ENCODE measurements at regions not wholly inside any gene's neighbourhood (a gene's known extent, or its start where the extent isn't known, plus 50 kb on each side); places are given as distances from the start of the nearest gene placed in this dataset.

DNA sequence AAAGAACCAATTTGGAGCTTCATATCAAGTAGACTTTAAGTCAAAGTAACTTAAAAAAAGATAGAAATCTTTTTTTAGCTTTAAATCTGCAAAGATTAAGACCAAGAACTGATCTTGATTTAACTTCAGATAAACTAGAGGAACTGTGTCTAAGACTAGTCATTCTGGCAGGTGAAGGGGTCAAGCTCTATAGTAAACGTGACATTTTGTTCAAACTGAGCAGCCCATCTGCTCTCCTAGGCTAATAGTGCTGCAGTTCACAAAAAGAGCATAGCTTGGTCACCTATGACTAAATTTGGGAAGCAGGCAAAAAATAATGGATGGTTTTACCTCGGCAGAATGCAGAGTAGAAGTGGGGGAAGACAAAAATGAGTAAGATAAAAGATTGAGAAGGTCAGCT is 168.8 kb upstream of the ALCAM start:
- TF ChIP-seq, protein P1, sequence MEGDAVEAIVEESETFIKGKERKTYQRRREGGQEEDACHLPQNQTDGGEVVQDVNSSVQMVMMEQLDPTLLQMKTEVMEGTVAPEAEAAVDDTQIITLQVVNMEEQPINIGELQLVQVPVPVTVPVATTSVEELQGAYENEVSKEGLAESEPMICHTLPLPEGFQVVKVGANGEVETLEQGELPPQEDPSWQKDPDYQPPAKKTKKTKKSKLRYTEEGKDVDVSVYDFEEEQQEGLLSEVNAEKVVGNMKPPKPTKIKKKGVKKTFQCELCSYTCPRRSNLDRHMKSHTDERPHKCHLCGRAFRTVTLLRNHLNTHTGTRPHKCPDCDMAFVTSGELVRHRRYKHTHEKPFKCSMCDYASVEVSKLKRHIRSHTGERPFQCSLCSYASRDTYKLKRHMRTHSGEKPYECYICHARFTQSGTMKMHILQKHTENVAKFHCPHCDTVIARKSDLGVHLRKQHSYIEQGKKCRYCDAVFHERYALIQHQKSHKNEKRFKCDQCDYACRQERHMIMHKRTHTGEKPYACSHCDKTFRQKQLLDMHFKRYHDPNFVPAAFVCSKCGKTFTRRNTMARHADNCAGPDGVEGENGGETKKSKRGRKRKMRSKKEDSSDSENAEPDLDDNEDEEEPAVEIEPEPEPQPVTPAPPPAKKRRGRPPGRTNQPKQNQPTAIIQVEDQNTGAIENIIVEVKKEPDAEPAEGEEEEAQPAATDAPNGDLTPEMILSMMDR (IDR thresholded peaks at IDR 0.05) = no peak
- TF ChIP-seq POLR2A (IDR thresholded peaks at IDR 0.05) = no peak
